ENCODE measurements at regions not wholly inside any gene's neighbourhood (a gene's known extent, or its start where the extent isn't known, plus 50 kb on each side); places are given as distances from the start of the nearest gene placed in this dataset.

GRCh38 chr9:115637661-115638060 lies 515.9 kb upstream of the PAPPA start:
- Histone ChIP-seq H3K4me3 (ENCODE audit: low read length, poor library complexity, severe bottlenecking) (no peak overlapping the region), H3K9ac (ENCODE audit: low read depth, low read length, poor library complexity, severe bottlenecking) (no peak overlapping the region), H3K36me3 (ENCODE audit: insufficient read depth, low read length) (no peaks in the 10 kb centered on the region), H3K4me2 (ENCODE audit: low read depth, low read length, poor library complexity, severe bottlenecking) (no peak overlapping the region), H4K20me1 (ENCODE audit: insufficient read depth, low read length, poor library complexity, severe bottlenecking) (no peaks in the 10 kb centered on the region), H3K79me2 (ENCODE audit: insufficient read depth, low read length) (no peaks in the 10 kb centered on the region), H3K9me2 (replicated peaks; ENCODE audit: low read depth, low read length) (no peaks in the 10 kb centered on the region), H3K9me3 (ENCODE audit: insufficient read depth, low read depth, low read length) (no peaks in the 10 kb centered on the region), H2AFZ (ENCODE audit: low read length) (no peak overlapping the region), H3K27me3 (ENCODE audit: insufficient read depth, low read length, poor library complexity, severe bottlenecking) (no peaks in the 10 kb centered on the region), H3F3A (ENCODE audit: low read depth) (no peaks in the 10 kb centered on the region), H3K4me1 (ENCODE audit: insufficient read depth, low read length, poor library complexity, severe bottlenecking) (no peaks in the 10 kb centered on the region)
- TF ChIP-seq EZH2phosphoT487 (IDR thresholded peaks at IDR 0.05; ENCODE audit: borderline replicate concordance), result no peak
- TF ChIP-seq, protein P1, sequence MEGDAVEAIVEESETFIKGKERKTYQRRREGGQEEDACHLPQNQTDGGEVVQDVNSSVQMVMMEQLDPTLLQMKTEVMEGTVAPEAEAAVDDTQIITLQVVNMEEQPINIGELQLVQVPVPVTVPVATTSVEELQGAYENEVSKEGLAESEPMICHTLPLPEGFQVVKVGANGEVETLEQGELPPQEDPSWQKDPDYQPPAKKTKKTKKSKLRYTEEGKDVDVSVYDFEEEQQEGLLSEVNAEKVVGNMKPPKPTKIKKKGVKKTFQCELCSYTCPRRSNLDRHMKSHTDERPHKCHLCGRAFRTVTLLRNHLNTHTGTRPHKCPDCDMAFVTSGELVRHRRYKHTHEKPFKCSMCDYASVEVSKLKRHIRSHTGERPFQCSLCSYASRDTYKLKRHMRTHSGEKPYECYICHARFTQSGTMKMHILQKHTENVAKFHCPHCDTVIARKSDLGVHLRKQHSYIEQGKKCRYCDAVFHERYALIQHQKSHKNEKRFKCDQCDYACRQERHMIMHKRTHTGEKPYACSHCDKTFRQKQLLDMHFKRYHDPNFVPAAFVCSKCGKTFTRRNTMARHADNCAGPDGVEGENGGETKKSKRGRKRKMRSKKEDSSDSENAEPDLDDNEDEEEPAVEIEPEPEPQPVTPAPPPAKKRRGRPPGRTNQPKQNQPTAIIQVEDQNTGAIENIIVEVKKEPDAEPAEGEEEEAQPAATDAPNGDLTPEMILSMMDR (conservative IDR thresholded peaks at IDR 0.05; ENCODE audit: low read length), result no peak

DNA sequence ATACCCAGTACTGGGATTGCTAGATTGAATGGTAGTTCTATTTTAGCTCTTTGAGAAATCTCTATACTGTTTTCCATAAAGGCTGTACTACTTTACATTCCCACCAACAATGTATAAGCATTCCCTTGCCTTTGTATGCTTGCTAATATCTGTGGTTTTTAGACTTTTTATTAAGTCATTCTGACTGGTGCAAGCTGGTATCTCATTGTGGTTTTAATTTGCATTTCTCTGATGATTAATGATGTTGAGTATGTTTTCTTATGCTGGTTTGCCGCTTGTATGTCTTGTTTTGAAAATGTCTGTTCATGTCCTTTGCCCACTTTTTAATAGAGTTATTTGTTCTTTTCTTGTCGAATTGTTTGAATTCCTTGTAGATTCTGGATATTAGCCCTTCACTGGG lies 512.7 kb upstream of the PAPPA start:
- no peaks in the 10 kb centered on the region for H3K27me3 ChIP-seq (ENCODE audit: insufficient read depth, low read length, poor library complexity, severe bottlenecking)
- no peaks in the 10 kb centered on the region for H3K9me2 ChIP-seq (replicated peaks; ENCODE audit: low read depth, low read length)
- no peaks in the 10 kb centered on the region for H3F3A ChIP-seq (ENCODE audit: low read depth)
- no peaks in the 10 kb centered on the region for H3K4me1 ChIP-seq (ENCODE audit: insufficient read depth, low read length, poor library complexity, severe bottlenecking)
- no peak overlapping the region for H3K4me2 ChIP-seq (ENCODE audit: low read depth, low read length, poor library complexity, severe bottlenecking)
- H3K9ac ChIP-seq (ENCODE audit: low read depth, low read length, poor library complexity, severe bottlenecking), result no peak overlapping the region
- no peaks in the 10 kb centered on the region for H3K79me2 ChIP-seq (ENCODE audit: insufficient read depth, low read length)
- no peak overlapping the region for H2AFZ ChIP-seq (ENCODE audit: low read length)
- TF ChIP-seq, protein P1 (conservative IDR thresholded peaks at IDR 0.05; ENCODE audit: low read length), result no peak
- TF ChIP-seq EZH2phosphoT487 (IDR thresholded peaks at IDR 0.05; ENCODE audit: borderline replicate concordance), result no peak
- no peak overlapping the region for H3K4me3 ChIP-seq (ENCODE audit: low read length, poor library complexity, severe bottlenecking)
- H3K36me3 ChIP-seq (ENCODE audit: insufficient read depth, low read length), result no peaks in the 10 kb centered on the region
- H4K20me1 ChIP-seq (ENCODE audit: insufficient read depth, low read length, poor library complexity, severe bottlenecking), result no peaks in the 10 kb centered on the region
- 0 out of 2 replicates have a peak, but pooled peaks cover 2% of the 10 kb centered on the region for H3K9me3 ChIP-seq (ENCODE audit: insufficient read depth, low read depth, low read length)

DNA sequence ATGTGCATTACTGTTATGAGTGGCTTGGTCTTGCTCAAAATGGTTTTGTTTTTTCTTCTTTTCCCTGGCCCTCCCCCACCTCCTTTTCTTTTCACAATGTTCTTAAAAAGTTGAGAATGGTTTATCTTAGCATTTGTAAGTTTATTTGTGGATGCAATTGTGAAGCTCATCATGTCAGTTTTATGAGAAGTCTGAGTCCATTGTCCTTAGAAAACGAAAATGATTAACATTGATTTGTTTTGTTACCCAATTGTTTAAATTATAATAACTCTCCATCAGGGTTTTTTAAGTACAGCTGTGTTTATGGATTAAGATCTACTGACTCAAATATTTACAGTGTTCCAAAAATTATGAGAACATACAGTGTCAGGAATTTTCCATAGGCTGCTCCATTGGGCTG lies 511.3 kb upstream of the PAPPA start:
- H4K20me1 ChIP-seq (ENCODE audit: insufficient read depth, low read length, poor library complexity, severe bottlenecking), result no peaks in the 10 kb centered on the region
- no peaks in the 10 kb centered on the region for H3K79me2 ChIP-seq (ENCODE audit: insufficient read depth, low read length)
- no peak overlapping the region for H2AFZ ChIP-seq (ENCODE audit: low read length)
- no peaks in the 10 kb centered on the region for H3K4me1 ChIP-seq (ENCODE audit: insufficient read depth, low read length, poor library complexity, severe bottlenecking)
- no peak overlapping the region for H3K4me3 ChIP-seq (ENCODE audit: low read length, poor library complexity, severe bottlenecking)
- H3F3A ChIP-seq (ENCODE audit: low read depth), result no peaks in the 10 kb centered on the region
- H3K9me2 ChIP-seq (replicated peaks; ENCODE audit: low read depth, low read length), result no peaks in the 10 kb centered on the region
- no peak for TF ChIP-seq EZH2phosphoT487 (IDR thresholded peaks at IDR 0.05; ENCODE audit: borderline replicate concordance)
- TF ChIP-seq, protein P1 (conservative IDR thresholded peaks at IDR 0.05; ENCODE audit: low read length), result no peak
- no peaks in the 10 kb centered on the region for H3K27me3 ChIP-seq (ENCODE audit: insufficient read depth, low read length, poor library complexity, severe bottlenecking)
- no peak overlapping the region for H3K9ac ChIP-seq (ENCODE audit: low read depth, low read length, poor library complexity, severe bottlenecking)
- H3K4me2 ChIP-seq (ENCODE audit: low read depth, low read length, poor library complexity, severe bottlenecking), result no peak overlapping the region
- 0 out of 2 replicates have a peak, but pooled peaks cover 2% of the 10 kb centered on the region for H3K9me3 ChIP-seq (ENCODE audit: insufficient read depth, low read depth, low read length)
- H3K36me3 ChIP-seq (ENCODE audit: insufficient read depth, low read length), result no peaks in the 10 kb centered on the region

Measured in Loucy (cell line).